ENCODE measurements at regions not wholly inside any gene's neighbourhood (a gene's known extent, or its start where the extent isn't known, plus 50 kb on each side); places are given as distances from the start of the nearest gene placed in this dataset.
"Not testable (repeated sequence)": the region's sequence is repeated elsewhere in the genome, so short reads cannot be mapped to it uniquely, and the experiment has no call there.

DNA sequence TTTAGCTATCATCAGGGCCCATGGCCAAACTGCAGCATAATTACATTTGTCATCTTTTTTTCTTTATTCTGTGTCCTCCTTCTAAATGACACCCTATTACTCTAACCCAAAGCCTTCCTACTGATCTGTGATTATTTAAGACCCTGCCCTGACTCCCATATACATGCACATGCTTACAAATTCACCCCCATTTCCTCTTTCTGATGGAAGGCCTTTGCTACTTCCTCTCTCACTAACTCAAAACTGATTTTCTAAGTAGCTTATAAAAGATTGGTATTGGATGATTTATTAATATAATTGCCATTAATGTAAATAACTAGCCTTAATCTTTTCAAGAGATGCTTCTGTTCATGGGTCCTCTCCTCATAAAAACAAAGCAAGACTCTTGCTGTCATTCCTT, 179.2 kb downstream of the EDEM1 start:
- no peak for DNase-seq

DNA sequence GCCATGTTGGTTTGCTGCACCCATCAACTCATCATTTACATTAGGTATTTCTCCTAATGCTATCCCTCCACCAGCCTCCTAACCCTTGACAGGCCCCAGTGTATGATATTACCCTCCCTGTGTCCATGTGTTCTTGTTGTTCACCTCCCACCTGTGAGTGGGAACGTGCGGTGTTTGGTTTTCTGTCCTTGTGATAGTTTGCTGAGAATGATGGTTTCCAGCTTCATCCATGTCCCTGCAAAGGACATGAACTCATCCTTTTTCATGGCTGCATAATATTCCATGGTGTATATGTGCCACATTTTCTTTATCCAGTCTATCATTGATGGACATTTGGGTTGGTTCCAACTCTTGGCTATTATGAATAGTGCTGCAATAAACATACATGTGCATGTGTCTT, 184.0 kb downstream of the EDEM1 start:
- DNase-seq: not testable (repeated sequence)

DNA sequence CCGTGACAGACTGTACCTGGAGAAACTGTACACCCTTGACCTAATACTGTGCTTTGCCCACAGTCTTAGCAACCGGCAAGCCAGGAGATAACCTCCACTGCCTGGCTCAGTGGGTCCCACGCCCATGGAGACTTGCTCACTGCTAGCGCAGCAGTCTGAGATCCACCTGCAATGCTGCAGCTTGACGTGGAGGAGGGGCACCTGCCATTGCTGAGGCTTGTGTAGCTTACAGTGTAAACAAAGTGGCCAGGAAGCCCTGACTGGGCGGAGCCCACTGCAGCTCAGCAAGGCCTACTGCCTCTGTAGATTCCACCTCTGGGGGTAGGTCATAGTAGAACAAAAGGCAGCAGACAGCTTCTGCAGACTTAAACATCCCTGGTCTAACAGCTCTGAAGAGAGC, 189.3 kb downstream of the EDEM1 start:
- no peak for DNase-seq

DNA sequence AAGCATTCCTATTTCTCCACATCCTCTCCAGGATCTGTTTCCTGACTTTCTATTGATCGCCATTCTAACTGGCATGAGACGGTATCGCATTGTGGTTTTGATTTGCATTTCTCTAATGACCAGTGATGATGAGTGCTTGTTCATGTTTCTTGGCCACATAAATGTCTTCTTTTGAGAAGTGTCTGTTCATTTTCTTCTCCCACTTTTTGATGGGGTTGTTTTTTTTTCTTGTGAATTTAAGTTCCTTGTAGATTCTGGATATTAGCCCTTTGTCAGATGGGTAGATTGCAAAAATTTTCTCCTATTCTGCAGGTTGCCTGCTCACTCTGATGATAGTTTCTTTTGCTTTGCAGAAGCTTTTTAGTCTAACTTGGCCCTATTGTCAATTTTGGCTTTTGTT, 191.8 kb downstream of the EDEM1 start:
- not testable (repeated sequence) for DNase-seq

DNA sequence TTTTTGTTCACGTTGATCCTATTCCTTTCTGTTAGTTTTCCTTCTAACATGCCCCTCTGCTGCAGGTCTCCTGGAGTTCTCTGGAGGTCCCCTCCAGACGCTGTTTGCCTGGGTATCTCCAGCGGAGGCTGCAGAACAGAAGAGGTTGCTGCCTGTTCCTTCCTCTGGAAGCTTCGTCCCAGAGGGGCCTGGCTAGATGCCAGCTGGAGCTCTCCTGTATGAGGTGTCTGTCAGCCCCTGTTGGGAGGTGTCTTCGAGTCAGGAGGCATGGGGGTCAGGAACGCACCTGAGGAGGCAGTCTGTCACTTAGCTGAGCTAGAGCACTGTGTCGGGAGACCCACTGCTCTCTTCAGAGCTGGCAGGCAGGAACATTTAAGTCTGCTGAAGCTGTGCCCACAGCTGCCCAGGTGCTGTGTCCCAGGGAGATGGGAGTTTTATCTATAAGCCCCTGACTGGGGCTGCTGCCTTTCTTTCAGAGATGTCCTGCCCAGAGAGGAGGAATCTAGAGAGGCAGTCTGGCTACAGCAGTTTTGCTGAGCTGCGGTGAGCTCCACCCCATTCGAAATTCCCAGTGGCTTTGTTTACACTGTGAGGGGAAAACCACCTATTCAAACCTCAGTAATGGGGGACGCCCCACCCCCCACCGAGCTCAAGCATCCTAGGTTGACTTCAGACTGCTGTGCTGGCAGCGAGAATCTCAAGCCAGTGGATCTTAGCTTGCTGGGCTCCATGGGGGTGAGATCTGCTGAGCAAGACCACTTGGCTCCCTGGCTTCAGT, 196.2 kb downstream of the EDEM1 start:
- not testable (repeated sequence) for DNase-seq

DNA sequence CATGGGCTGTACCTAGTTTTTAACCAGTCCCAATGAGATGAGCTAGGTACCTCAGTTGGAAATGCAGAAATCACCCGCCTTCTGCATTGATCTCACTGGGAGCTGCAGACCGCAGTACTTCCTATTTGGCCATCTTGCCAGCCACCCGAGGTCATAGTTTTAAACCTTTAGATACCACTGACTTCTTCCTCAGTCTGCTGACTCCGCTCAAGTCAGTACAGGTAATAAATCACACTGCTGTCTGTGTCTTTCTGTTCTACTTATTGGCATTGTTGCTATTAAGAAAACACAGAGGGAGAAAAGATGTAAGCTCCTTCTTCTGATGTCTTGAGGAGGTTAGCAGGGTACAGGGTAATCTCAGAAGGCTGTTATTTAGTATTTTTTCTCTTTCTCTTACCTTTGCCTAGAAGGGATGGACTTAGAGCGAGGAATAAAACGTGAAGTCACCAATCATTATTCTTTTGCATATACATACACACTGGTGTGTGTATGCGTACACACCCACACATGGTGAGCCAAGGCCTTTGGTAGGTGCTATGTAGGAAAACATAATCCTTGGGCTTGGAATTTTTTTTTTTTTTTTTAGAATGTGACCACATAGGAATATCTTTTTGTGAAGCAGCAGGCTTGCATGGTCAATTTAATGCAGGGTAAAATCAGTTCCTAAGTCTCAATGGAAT, 197.2 kb downstream of the EDEM1 start:
- DNase-seq: no peak

DNA sequence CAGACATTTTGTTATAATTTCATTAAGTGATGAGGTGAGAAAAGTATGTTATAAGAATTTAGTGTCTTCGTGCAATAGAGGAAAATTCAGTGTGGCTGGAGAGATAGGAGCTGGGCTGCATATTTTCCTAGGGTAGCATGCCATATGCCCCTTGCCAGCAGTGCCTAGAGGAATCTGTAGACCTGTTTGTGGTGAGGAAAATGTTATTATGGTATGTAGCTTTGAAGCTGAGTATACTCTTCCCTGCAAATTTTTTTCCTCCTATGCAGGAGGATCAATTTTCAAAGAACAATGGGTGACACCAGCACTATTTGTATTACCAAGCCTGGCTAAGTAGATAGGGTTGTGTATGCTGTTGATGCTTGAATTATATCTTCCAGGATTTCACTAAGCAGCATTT, 200.6 kb downstream of the EDEM1 start:
- DNase-seq: no peak

DNA sequence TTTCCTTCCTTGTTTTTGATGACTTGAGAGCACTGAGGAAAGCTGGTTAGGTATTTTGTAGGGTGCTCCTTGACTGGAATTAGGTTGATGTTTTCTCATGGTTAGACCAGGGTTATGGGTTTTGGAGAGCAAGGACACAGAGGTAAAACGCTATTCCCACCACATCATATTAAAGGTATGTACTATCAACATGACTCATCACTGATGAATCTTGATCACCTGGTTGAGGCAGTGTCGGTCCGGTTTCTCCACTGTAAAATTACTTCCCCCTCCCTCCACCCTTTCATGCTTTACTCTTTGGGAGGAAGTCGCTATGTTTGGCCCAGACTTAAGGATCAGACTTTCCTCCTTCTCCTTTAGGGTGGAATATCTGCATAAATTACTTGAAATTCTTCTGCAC, 201.6 kb downstream of the EDEM1 start:
- no peak for DNase-seq

DNA sequence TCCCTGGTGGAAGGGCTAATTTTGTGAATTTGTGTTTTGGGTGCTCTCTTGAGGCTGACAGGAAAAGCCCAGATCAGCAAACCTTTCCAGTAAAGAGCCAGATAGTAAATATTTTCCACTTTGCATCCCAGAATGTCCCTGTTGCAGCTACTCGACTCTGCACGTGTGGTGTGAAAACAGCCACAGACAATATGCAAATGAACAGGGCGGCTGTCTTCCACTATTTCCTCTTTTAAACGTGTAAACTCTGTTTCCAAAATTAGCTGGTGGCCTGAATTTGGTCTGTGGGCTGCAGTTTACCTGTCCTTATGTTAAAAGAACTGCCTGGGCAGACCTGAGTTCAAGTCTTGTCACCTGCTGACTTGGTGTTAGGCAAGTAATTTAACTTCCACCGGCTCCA, 202.7 kb downstream of the EDEM1 start:
- DNase-seq: no peak

DNA sequence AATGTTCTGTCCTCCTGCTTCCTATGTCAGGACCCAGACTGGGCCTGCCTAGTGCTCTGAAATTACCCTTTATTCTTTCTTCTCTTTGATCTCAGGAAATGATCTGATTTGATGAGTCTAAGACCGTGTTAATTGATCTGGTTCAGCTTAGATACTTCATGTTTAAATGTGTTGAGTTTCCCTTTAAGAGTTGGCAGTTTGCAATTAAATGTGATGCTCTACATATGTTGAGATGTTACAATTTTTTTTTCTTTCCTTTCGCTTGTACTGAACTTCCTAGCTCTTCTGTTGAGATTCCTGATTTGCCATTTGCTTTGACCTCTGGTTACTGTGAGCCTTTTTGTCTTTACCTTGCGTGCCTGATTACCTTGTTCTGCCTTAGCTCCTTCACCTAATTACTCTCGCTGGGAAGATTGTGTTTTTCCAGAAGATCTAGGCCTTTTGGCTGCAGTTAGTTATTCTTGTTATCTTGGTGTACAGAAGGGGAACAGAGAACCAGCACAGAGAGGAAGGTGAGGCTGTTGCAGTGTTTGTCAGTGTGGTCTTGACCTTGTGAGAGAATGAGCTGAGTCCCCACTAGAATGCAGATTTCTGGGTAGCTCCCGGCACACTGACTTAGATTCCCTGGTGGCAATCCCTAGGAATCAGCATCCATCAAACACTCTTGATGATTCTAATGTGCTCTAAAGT, 203.6 kb downstream of the EDEM1 start:
- DNase-seq: no peak

DNA sequence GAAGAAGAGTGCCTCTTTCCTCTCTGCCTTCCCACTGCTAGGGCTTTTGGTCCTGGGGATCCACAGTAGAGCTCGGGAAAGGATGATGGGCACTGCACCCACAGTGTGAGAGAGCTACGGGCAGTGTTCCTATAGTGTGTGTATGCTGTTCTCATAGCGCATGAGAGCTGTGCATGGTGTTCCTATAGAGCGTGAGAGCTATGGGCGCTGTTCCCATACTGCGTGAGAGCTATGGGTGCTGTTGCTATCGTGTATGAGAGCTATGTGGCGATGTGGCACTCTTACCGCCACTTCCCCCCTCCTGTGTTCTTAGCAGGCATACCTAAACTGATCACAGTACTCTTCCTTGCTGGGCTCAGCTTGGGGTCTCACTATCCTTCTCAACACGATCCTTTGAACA, 213.5 kb downstream of the EDEM1 start:
- DNase-seq: no peak

DNA sequence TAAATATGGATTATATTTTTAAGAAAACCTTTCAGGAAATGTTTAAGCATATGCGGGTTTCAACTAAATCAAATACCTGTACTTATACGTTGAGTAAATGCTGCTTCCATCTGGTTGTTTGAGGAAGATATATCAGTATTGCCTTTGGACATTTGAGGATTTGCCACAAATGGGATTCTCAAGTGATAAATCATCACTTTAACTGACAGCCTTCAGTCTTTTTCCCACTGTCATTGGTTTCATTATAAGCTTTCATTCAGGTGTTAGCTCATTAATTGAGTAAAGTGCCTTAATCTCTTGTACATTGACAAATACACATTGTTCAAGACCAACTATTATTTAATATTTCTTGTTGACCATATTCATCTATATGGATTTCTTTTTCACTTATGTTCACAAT, 217.2 kb downstream of the EDEM1 start:
- no peak for DNase-seq

DNA sequence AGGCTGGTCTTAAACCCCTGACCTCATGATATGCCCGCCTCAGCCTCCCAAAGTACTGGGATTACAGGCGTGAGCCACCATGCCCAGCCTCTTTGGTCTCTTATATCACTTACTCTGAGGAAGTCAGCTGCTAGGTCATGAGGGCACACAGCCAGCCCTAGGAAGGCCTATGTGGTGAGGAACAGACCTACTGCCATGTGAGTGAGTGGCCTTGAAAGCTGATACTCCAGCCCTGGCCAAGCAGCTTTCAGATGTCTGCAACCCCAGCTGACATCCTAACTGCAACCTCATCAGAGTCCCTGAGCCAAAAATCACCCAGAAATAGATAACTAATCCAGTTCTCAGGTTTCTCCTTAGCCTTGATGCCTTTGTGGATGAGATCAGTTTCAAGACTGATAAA, 224.3 kb downstream of the EDEM1 start:
- no peak for DNase-seq

DNA sequence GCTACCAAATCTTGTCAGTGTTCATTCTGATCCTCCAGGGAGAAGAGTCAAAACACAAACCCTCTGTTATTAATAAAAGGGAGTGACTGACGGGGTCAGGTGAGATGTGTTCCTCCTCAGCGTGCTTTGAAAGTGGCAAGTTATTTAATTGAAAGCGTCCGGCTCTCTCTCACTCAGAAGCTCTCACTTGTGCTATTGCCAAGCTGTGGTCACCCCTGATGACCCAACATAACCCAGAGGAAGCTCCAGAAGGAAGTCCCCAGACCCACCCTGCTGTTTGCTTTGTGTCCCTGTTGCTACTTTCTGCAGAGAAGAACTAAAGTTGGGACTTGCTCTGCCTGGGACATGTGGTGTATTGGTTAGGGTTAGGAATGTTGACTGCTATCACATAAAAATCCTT, 235.6 kb downstream of the EDEM1 start:
- no peak for DNase-seq

DNA sequence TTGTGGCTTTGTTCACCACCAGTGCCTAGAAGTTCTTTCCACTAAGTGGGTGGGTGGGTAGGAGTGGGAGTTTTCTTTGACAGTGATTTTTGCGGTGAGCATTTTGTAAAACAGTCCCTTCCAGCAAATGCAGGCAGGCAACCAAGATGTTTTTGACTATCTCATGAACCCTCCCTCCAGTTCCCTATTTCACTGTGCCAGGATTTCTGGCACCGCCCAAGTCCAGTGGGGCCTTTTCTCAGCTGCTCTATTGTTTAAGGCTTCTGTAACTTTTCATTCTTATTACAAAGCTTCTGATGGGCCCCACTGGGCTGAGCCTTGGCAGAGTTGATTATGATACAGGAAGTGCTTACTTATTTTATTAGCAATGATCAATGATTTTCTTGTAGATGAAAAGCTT, 236.0 kb downstream of the EDEM1 start:
- DNase-seq: no peak

DNA sequence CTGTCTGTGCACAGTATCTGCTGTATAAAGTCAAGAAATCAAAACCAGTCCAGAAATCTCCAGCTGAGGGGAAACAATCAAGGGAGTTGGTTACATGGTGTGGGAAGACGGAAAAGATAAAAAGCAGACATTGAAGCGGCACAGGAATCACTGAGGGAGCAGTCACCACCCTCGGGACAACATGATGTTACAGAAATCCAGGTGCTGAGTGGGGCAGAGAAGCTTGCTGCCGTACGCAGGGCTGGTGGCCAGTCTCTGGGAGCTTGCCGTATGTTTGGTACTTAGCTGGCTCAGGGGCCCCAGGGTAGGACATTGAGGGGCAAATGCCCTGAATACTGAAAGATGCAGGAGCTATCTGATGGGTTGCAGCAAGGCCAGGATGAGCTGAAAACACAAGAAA, 237.9 kb downstream of the EDEM1 start:
- no peak for DNase-seq

DNA sequence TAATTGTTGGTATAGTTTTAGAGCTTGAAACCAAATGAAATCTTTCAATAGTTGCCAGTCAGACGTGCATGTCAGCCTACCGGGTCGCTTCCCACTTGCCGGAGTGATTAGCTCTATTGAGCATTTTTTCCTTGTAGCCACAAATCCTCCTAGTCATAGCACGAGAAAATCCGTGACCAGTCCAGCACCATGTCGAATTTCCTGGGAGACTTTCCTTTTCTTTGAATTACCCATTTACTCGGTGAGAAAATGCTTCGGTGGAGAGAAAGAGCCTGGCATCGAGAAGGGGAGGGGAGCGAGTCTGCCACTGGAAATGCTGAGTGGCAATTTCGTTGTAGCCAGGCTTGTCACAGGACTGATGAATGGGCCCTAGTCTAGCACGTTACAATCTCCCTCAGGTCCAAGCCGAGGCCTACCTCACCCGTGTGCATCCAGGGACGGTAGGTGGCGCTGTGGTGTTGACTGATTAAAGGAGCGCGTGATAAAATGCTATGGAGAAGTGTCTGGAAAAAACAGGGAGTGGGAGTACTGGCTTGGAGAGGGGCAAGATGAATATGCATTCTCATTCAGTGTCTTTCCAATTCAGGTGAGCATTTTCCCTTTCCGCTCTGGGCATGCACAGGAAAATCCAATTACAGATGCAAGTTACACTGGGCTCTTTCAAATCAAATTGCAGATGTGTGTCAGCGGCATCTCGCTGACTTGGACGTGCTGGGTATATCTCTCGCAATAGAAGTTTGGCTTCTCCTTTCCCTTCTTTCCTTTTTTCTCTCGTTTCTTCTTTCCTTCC, 238.8 kb downstream of the EDEM1 start:
- peak; percentile 8 for DNase-seq

DNA sequence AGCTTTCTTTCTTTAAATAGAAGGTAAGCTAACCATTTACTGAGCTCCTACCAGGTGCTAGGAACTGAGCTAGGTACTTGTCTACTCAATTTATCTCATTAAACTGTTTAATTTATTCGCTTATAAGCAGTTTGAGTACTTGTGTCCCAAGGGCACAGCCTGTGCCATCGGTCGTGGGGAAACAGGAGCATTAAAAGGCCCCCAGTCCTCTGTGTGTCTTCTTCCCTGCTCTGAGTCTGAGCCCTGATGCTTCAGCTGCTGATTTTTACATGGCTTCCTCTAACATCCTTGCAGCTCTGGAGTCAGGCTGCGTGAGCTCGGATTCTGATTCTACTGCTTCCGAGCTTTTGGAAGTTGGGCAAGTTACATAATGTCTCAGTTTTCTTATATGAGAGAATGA, 239.5 kb downstream of the EDEM1 start:
- no peak for DNase-seq

DNA sequence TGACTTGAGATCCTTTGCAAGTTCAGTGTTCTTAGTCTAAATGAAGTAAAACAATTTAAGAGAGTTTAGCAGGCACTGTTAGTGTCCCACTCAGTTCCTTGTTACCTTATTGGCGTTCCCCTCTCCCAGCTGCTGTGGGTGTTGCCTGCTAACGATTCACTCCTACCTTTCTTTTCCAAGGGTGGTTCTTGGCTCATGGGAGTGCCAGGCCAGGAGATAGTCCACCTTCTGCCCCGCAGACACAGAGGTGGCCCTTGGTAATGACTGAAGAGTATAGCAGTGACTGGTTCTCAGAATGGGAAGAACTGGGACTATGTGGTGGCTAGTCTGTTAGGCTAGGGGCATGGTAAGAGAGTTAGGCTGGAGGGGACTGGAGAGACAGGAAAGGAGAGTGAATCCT, 240.4 kb downstream of the EDEM1 start:
- no peak for DNase-seq

DNA sequence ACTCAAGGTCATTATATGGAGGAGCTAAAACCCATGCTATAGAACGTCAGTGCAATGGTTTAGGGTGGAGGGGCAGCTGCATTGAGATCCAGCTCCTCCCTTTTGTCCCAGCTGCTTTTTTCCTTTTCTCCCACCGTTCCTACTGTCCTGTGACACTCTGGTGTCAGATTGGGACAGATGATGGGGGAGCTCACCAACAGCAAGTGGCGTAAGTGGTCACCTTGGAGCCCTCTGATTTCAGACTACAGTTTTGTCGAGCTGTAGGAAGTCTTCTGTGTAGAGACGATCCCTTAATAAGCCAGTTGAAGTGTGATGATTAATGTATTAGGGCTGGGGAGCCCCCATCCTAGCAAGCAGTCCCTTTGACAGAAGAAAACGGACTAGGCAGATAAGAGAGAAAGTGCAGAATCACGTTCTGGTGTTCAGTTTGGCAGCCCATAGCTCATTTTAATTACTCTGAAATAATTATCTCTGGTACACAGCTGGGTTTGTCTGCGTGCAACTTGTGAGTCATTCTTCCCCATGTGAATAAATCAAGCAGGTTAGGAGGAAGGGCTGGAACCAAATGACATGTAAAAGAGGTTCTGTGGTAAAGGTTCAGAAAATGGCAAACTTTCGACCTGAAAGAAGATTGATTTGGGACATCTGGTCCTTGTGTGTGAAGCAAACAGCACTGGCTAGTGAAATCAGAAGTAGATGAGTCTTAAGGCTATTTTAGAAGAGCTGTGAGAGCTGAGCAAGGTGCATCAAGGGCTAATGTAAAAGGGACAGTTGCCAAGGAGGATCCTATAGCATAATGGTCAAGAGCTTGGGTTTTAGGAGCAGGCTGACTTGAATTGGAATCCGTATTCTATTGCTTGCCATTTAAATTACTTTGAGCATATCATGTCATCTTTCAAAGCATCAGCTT, 241.4 kb downstream of the EDEM1 start:
- no peak for DNase-seq

DNA sequence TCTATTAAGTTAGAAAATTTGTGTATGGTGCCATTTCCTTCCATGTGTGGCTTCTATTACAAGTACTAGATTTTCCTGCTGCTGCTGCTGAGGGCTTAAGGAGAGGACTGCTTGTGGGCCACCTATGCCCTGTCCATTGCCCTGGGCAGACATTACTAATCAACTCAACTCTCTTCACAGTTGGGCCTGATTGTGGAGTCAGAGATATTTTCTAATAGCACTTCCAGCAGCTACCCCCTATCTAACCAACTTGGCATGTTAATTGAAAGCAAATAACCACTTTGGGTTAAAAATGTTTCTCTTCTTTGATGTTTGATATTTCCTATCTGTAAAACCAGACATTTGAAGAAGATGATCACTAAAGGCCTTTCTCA, 242.0 kb downstream of the EDEM1 start:
- no peak for DNase-seq

DNA sequence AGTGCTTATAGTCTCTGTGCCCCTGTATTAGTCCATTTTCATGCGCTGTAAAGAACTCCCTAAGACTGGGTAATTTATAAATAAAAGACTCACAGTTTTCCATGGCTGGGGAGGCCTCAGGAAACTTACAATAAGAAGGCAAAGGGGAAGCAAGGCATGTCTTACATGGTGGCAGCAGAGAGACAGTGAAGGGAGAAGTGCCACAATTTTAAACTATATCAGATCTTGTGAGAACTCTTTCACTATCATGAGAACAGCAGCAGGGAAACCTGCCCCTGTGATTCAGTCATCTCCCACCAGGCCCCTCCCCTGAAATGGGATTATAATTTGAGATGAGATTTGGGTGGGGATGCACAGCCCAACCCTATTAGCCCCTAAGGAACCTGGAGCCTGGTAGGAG, 243.2 kb downstream of the EDEM1 start:
- no peak for DNase-seq
